Keratinocyte (primary cell): ENCODE measurements at regions not wholly inside any gene's neighbourhood (a gene's known extent, or its start where the extent isn't known, plus 50 kb on each side); places are given as distances from the start of the nearest gene placed in this dataset.

Experiments used
- EZH2 ChIP-seq: IDR thresholded peaks from one replicate; pipeline ENCODE4 v1.6.1; 2012; ENCODE audit warnings: inconsistent platforms, mild to moderate bottlenecking, low read length, moderate library complexity
- TF ChIP-seq, protein P1 (sequence below), 3 experiments: IDR thresholded peaks in 1 of 3; conservative IDR thresholded peaks in 1 of 3; optimal IDR thresholded peaks in 1 of 3; 2 replicates in 2 of 3; 3 replicates in 1 of 3; pipeline versions ENCODE3 to v1.5.1; 2011; ENCODE audit warnings: low read length in 3 of 3, mild to moderate bottlenecking in 3 of 3, moderate library complexity in 2 of 3, control low read depth in 1 of 3, inconsistent platforms in 1 of 3; ENCODE audit not compliant: insufficient read depth in 2 of 3; ENCODE audit errors: extremely low read depth in 1 of 3

DNA sequence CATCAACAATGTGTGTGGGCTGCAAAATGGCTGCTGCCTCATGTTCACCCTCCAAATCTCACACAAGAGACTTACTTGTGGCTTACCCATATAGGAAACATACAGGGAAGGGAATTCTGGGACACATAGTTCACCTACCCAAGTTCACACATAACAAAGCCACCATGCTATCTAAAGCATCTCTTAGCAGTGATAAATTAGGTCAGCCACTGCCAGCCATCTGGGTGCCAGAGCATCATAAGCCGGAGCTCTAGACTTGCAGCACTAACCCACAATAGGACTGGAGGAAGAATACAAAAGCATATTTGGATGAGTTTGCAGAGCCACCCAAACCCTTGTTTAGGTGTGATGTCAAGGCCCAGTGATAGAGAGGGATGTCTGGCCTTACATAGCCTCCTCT, 321.7 kb downstream of the SEC16B start:
- TF ChIP-seq, protein P1, sequence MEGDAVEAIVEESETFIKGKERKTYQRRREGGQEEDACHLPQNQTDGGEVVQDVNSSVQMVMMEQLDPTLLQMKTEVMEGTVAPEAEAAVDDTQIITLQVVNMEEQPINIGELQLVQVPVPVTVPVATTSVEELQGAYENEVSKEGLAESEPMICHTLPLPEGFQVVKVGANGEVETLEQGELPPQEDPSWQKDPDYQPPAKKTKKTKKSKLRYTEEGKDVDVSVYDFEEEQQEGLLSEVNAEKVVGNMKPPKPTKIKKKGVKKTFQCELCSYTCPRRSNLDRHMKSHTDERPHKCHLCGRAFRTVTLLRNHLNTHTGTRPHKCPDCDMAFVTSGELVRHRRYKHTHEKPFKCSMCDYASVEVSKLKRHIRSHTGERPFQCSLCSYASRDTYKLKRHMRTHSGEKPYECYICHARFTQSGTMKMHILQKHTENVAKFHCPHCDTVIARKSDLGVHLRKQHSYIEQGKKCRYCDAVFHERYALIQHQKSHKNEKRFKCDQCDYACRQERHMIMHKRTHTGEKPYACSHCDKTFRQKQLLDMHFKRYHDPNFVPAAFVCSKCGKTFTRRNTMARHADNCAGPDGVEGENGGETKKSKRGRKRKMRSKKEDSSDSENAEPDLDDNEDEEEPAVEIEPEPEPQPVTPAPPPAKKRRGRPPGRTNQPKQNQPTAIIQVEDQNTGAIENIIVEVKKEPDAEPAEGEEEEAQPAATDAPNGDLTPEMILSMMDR (optimal IDR thresholded peaks at IDR 0.05 in 1 of 3, IDR thresholded peaks at IDR 0.05 in 1 of 3, conservative IDR thresholded peaks at IDR 0.05 in 1 of 3; ENCODE audit: extremely low read depth in 1 of 3, insufficient read depth in 2 of 3, low read length in 3 of 3) = no peak
- no peak for TF ChIP-seq EZH2
